GM19328 (cell line): ENCODE measurements at regions not wholly inside any gene's neighbourhood (a gene's known extent, or its start where the extent isn't known, plus 50 kb on each side); places are given as distances from the start of the nearest gene placed in this dataset.

ENCODE experiments used
- ATAC-seq: cut with Tn5 transposase; IDR thresholded peaks from one replicate; pipeline ENCODE4 v1.9.1; 2021; ENCODE audit warnings: mild to moderate bottlenecking, moderate library complexity; ENCODE audit not compliant: unreplicated experiment

- ATAC-seq = no peak
These were observed 188.4 kb downstream of the SH3BP4 start for GRCh38 chr2:235139956-235140800.

- ATAC-seq = no peak
These were observed 188.9 kb downstream of the SH3BP4 start for GRCh38 chr2:235140801-235141081.

- ATAC-seq = no peak
These were observed 189.8 kb downstream of the SH3BP4 start for GRCh38 chr2:235141411-235142128.

- ATAC-seq = no peak
These were observed 190.8 kb downstream of the SH3BP4 start for GRCh38 chr2:235142601-235143000.

- ATAC-seq = no peak
These were observed 192.0 kb downstream of the SH3BP4 start for GRCh38 chr2:235143789-235144188.

GRCh38 chr2:235144291-235144690 lies 192.5 kb downstream of the SH3BP4 start:
- ATAC-seq = no peak

- no peak for ATAC-seq
These were observed 194.4 kb downstream of the SH3BP4 start for GRCh38 chr2:235146206-235146605.

- ATAC-seq = no peak
These were observed 195.2 kb downstream of the SH3BP4 start for GRCh38 chr2:235146871-235147565.

GRCh38 chr2:235148201-235149170 lies 196.7 kb downstream of the SH3BP4 start:
- ATAC-seq = no peak

GRCh38 chr2:235149240-235149659 lies 197.4 kb downstream of the SH3BP4 start:
- no peak for ATAC-seq

- ATAC-seq = no peak
These were observed 197.9 kb downstream of the SH3BP4 start for GRCh38 chr2:235149736-235150135.

GRCh38 chr2:235151152-235151551 lies 199.3 kb downstream of the SH3BP4 start:
- ATAC-seq = no peak

- ATAC-seq = no peak
These were observed 203.3 kb downstream of the SH3BP4 start for GRCh38 chr2:235155163-235155562.

GRCh38 chr2:235156055-235156454 lies 204.2 kb downstream of the SH3BP4 start:
- ATAC-seq = no peak

- no peak for ATAC-seq
These were observed 206.1 kb downstream of the SH3BP4 start for GRCh38 chr2:235157746-235158482.

- ATAC-seq = no peak
These were observed 208.5 kb downstream of the SH3BP4 start for GRCh38 chr2:235160281-235160810.

- no peak for ATAC-seq
These were observed 209.7 kb downstream of the SH3BP4 start for GRCh38 chr2:235161565-235161964.

- no peak for ATAC-seq
These were observed 210.4 kb downstream of the SH3BP4 start for GRCh38 chr2:235162082-235162836.

GRCh38 chr2:235162837-235163197 lies 211.0 kb downstream of the SH3BP4 start:
- ATAC-seq = no peak
